Endothelial cell of umbilical vein (primary cell): ENCODE measurements at regions not wholly inside any gene's neighbourhood (a gene's known extent, or its start where the extent isn't known, plus 50 kb on each side); places are given as distances from the start of the nearest gene placed in this dataset.

ENCODE experiments used
- EZH2 ChIP-seq: IDR thresholded peaks from 2 replicates; pipeline ENCODE4 v1.6.1; 2012; ENCODE audit warnings: borderline replicate concordance, low read depth, mild to moderate bottlenecking, moderate library complexity, low read length, inconsistent platforms; ENCODE audit not compliant: severe bottlenecking
- GATA2 ChIP-seq: IDR thresholded peaks from 2 replicates; pipeline ENCODE4 v1.7.0; 2011; ENCODE audit warnings: low read depth, mild to moderate bottlenecking, moderate library complexity, mixed read lengths, low read length; ENCODE audit not compliant: insufficient read length, insufficient read depth
- JUN ChIP-seq: IDR thresholded peaks from 2 replicates; pipeline ENCODE4 v1.6.1; 2011; ENCODE audit warnings: borderline replicate concordance, low read depth; ENCODE audit not compliant: insufficient read length, insufficient read depth
- MYC ChIP-seq: IDR thresholded peaks from one replicate; pipeline ENCODE4 v1.6.1; 2011; ENCODE audit warnings: mild to moderate bottlenecking, low read depth, low read length
- POLR2A ChIP-seq: IDR thresholded peaks from 2 replicates; pipeline ENCODE4 v1.6.1; 2012; ENCODE audit warnings: low read depth, mild to moderate bottlenecking, control low read depth, low read length
- POLR2AphosphoS5 ChIP-seq: IDR thresholded peaks from 2 replicates; pipeline ENCODE4 v1.6.1; 2012; ENCODE audit warnings: low read depth, mild to moderate bottlenecking, control low read depth, low read length, moderate library complexity; ENCODE audit not compliant: insufficient read depth
- TF ChIP-seq, protein P1 (sequence below), 2 donors: IDR thresholded peaks; 1 replicate in 1 of 2; 2 replicates in 1 of 2; pipeline ENCODE4 v1.5.1; 2011; ENCODE audit warnings: low read length in 2 of 2, mild to moderate bottlenecking in 2 of 2, moderate library complexity in 2 of 2, control low read depth in 1 of 2, inconsistent platforms in 1 of 2, low read depth in 1 of 2; ENCODE audit not compliant: insufficient read depth in 1 of 2; ENCODE audit errors: extremely low read depth in 1 of 2
- TF ChIP-seq, protein P2 (sequence below): IDR thresholded peaks from 2 replicates; pipeline ENCODE4 v1.6.1; 2011; ENCODE audit not compliant: insufficient read depth, insufficient read length

DNA sequence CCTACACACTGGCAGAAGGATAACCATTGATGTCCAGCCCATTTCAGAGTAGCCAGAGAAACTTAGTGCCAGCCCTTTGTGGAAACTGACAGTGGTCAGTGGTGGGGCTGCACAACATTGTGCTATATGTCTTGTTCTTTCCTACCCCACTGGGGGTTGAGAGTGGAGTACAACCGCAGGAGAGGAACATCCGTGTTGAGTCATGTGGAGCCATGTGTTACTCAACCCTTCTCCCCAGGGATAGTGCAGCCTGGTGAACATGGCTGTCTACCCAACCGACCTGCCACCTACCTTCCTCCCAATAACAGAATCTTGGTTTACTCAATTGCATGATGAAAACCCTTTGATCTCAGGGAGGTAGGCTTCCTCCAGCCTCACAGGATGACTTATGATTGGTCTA lies 65.3 kb upstream of the MAPK4 start:
- TF ChIP-seq, protein P1, sequence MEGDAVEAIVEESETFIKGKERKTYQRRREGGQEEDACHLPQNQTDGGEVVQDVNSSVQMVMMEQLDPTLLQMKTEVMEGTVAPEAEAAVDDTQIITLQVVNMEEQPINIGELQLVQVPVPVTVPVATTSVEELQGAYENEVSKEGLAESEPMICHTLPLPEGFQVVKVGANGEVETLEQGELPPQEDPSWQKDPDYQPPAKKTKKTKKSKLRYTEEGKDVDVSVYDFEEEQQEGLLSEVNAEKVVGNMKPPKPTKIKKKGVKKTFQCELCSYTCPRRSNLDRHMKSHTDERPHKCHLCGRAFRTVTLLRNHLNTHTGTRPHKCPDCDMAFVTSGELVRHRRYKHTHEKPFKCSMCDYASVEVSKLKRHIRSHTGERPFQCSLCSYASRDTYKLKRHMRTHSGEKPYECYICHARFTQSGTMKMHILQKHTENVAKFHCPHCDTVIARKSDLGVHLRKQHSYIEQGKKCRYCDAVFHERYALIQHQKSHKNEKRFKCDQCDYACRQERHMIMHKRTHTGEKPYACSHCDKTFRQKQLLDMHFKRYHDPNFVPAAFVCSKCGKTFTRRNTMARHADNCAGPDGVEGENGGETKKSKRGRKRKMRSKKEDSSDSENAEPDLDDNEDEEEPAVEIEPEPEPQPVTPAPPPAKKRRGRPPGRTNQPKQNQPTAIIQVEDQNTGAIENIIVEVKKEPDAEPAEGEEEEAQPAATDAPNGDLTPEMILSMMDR (IDR thresholded peaks at IDR 0.05; ENCODE audit: extremely low read depth in 1 of 2, insufficient read depth in 1 of 2, low read depth in 1 of 2, low read length in 2 of 2), result no peak
- TF ChIP-seq POLR2AphosphoS5 (no peak), MYC (no peak), POLR2A (no peak), EZH2 (no peak), JUN (no peak), GATA2 (no peak)
- TF ChIP-seq, protein P2, sequence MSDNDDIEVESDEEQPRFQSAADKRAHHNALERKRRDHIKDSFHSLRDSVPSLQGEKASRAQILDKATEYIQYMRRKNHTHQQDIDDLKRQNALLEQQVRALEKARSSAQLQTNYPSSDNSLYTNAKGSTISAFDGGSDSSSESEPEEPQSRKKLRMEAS, result no peak
